ENCODE measurements at regions not wholly inside any gene's neighbourhood (a gene's known extent, or its start where the extent isn't known, plus 50 kb on each side); places are given as distances from the start of the nearest gene placed in this dataset.

DNA sequence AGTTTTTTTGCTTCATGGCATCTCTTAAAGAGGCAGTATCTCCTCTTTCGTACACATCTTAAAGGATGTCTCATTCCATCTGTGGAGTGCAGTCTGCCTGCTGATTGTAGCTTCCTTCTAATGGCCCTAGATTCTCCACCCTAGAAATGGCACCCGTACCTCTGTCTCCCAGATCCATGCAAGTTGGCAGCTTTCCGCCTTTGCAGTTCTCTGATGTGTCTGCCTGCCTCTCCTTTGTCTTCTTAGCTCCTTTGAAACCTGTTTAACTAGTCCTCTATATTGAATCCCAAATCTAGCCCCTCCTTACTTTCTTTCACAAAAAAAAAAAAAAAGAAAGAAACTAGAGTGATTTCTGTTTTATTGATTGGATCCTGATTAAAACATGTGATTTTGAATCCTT, 1025.0 kb downstream of the ZPLD1 start:
- TF ChIP-seq CTCF (IDR thresholded peaks at IDR 0.05; ENCODE audit: poor library complexity) (no peak), EZH2phosphoT487 (IDR thresholded peaks at IDR 0.05; ENCODE audit: low read depth, severe bottlenecking, unreplicated experiment) (no peak), EZH2 (IDR thresholded peaks at IDR 0.05; ENCODE audit: borderline replicate concordance) (no peak)
